Bronchial epithelial cell (primary cell): ENCODE measurements at regions not wholly inside any gene's neighbourhood (a gene's known extent, or its start where the extent isn't known, plus 50 kb on each side); places are given as distances from the start of the nearest gene placed in this dataset.
A peak's percentile ranks its signal among the peaks of the same experiment; 100 is the strongest.

Source experiments
- DNase-seq: peaks from one replicate; pipeline ENCODE4 v3.0.0-alpha.2; 2010; ENCODE audit warnings: low read depth
- FAIRE-seq: peaks from 2 replicates; lab custom pipeline; 2011; peaks lifted over from hg19 to GRCh38; lab: Jason Lieb, UNC
- H3K27me3 ChIP-seq: 2 replicates; pipeline ENCODE4 v1.5.1; 2011; ENCODE audit warnings: low read length; ENCODE audit not compliant: control insufficient read depth, insufficient read depth
- H3K36me3 ChIP-seq: 2 replicates; pipeline ENCODE4 v1.5.1; 2011; ENCODE audit warnings: low read length; ENCODE audit not compliant: control insufficient read depth, insufficient read depth
- H3K4me3 ChIP-seq: 2 replicates; pipeline ENCODE4 v1.5.1; 2011; ENCODE audit warnings: mild to moderate bottlenecking, low read depth, low read length, control low read depth
- CTCF ChIP-seq: IDR thresholded peaks from 2 replicates; pipeline ENCODE4 v1.5.1; 2011; ENCODE audit warnings: mild to moderate bottlenecking, moderate library complexity, low read length, control low read depth, inconsistent platforms; ENCODE audit not compliant: insufficient read depth, severe bottlenecking

GRCh38 chr13:99617474-99618255 is 116.4 kb downstream of the TM9SF2 start:
- no peak for DNase-seq
- Histone ChIP-seq H3K27me3 (no peaks in the 10 kb centered on the region), H3K4me3 (no peak overlapping the region), H3K36me3 (no peaks in the 10 kb centered on the region)
- TF ChIP-seq CTCF, result peak; percentile 52
- FAIRE-seq, result no peak

- no peaks in the 10 kb centered on the region for H3K36me3 ChIP-seq
- H3K27me3 ChIP-seq, result no peaks in the 10 kb centered on the region
- H3K4me3 ChIP-seq, result no peak overlapping the region
- DNase-seq (peak; percentile 89), FAIRE-seq (no peak)
- peak; percentile 36 for TF ChIP-seq CTCF
Observed at GRCh38 chr13:99614465-99614885, 113.2 kb downstream of the TM9SF2 start.
